GM19239 (cell line): ENCODE measurements at regions not wholly inside any gene's neighbourhood (a gene's known extent, or its start where the extent isn't known, plus 50 kb on each side); places are given as distances from the start of the nearest gene placed in this dataset.

Experiments
- DNase-seq: peaks from one replicate; pipeline ENCODE4 v3.0.0; 2011; ENCODE audit warnings: low spot score; ENCODE audit not compliant: insufficient read length
- FAIRE-seq: peaks from 2 replicates; lab custom pipeline; 2011; peaks lifted over from hg19 to GRCh38; lab: Jason Lieb, UNC

GRCh38 chr10:43872644-43873043, 224.0 kb upstream of the ZNF32 start:
- no peak for FAIRE-seq
- DNase-seq: no peak

- no peak for DNase-seq
- FAIRE-seq: no peak
Measured at GRCh38 chr10:43871545-43871944, 222.9 kb upstream of the ZNF32 start.

- DNase-seq (no peak), FAIRE-seq (no peak)
Measured at GRCh38 chr10:43870968-43871439, 222.3 kb upstream of the ZNF32 start.

GRCh38 chr10:43869669-43870322, 221.1 kb upstream of the ZNF32 start:
- DNase-seq (no peak), FAIRE-seq (no peak)

GRCh38 chr10:43868952-43869351, 220.3 kb upstream of the ZNF32 start:
- DNase-seq: no peak
- no peak for FAIRE-seq

GRCh38 chr10:43867667-43868565, 219.2 kb upstream of the ZNF32 start:
- no peak for FAIRE-seq
- no peak for DNase-seq

GRCh38 chr10:43867113-43867512, 218.4 kb upstream of the ZNF32 start:
- DNase-seq (no peak), FAIRE-seq (no peak)

GRCh38 chr10:43866712-43867111, 218.0 kb upstream of the ZNF32 start:
- DNase-seq: no peak
- no peak for FAIRE-seq

GRCh38 chr10:43865265-43866135, 216.8 kb upstream of the ZNF32 start:
- FAIRE-seq (no peak), DNase-seq (no peak)

- no peak for DNase-seq
- FAIRE-seq: no peak
Measured at GRCh38 chr10:43864656-43865055, 216.0 kb upstream of the ZNF32 start.

- FAIRE-seq (no peak), DNase-seq (no peak)
Measured at GRCh38 chr10:43863859-43864591, 215.3 kb upstream of the ZNF32 start.

- DNase-seq (no peak), FAIRE-seq (no peak)
Measured at GRCh38 chr10:43863270-43863669, 214.6 kb upstream of the ZNF32 start.

GRCh38 chr10:43862756-43863155, 214.1 kb upstream of the ZNF32 start:
- DNase-seq (no peak), FAIRE-seq (no peak)

- no peak for DNase-seq
- no peak for FAIRE-seq
Measured at GRCh38 chr10:43861966-43862751, 213.5 kb upstream of the ZNF32 start.

GRCh38 chr10:43859016-43859525, 210.4 kb upstream of the ZNF32 start:
- FAIRE-seq (no peak), DNase-seq (no peak)

- DNase-seq: no peak
- FAIRE-seq: no peak
Measured at GRCh38 chr10:43857931-43858315, 209.2 kb upstream of the ZNF32 start.

GRCh38 chr10:43857206-43857930, 208.7 kb upstream of the ZNF32 start:
- FAIRE-seq: no peak
- no peak for DNase-seq

GRCh38 chr10:43856299-43856698, 207.6 kb upstream of the ZNF32 start:
- no peak for FAIRE-seq

More at GRCh38 chr10:43856299-43856698, 207.6 kb upstream of the ZNF32 start:
- no peak for DNase-seq
